Liver (tissue), 8 donors: ENCODE measurements at regions not wholly inside any gene's neighbourhood (a gene's known extent, or its start where the extent isn't known, plus 50 kb on each side); places are given as distances from the start of the nearest gene placed in this dataset.

Experiments used
- DNase-seq: peaks from one replicate; pipeline ENCODE4 v3.0.0-alpha.2; 2017; ENCODE audit warnings: low spot score
- H3K27ac ChIP-seq, 2 donors: one replicate each; pipeline ENCODE4 v1.7.0; 2013; ENCODE audit warnings: inconsistent platforms in 2 of 2, low read length in 2 of 2, control low read depth in 1 of 2, low read depth in 1 of 2, mild to moderate bottlenecking in 1 of 2
- H3K27me3 ChIP-seq, 4 donors: one replicate each; pipeline versions ENCODE4 v1.6.1 to v1.7.0; 2013; ENCODE audit warnings: low read length in 3 of 4, inconsistent platforms in 1 of 4, mild to moderate bottlenecking in 1 of 4, moderate library complexity in 1 of 4; ENCODE audit not compliant: control insufficient read depth in 4 of 4, insufficient read depth in 4 of 4
- H3K36me3 ChIP-seq, 4 donors: one replicate each; pipeline versions ENCODE4 v1.6.1 to v1.7.0; 2013; ENCODE audit warnings: low read length in 3 of 4, mild to moderate bottlenecking in 3 of 4, low read depth in 1 of 4, moderate library complexity in 1 of 4; ENCODE audit not compliant: control insufficient read depth in 4 of 4, insufficient read depth in 3 of 4
- H3K4me1 ChIP-seq, 4 donors: one replicate each; pipeline versions ENCODE4 v1.6.1 to v1.7.0; 2013; ENCODE audit warnings: low read length in 3 of 4, mild to moderate bottlenecking in 3 of 4, moderate library complexity in 1 of 4; ENCODE audit not compliant: control insufficient read depth in 4 of 4, insufficient read depth in 4 of 4
- H3K4me3 ChIP-seq, 3 donors: one replicate each; pipeline versions ENCODE4 v1.6.1 to v1.7.0; 2013; ENCODE audit warnings: low read length in 3 of 3, control low read depth in 1 of 3, low read depth in 1 of 3, mild to moderate bottlenecking in 1 of 3
- H3K9ac ChIP-seq, 2 donors: one replicate each; pipeline ENCODE4 v1.7.0; 2013; ENCODE audit warnings: low read length in 2 of 2, mild to moderate bottlenecking in 2 of 2, moderate library complexity in 2 of 2, control low read depth in 1 of 2, low read depth in 1 of 2
- H3K9me3 ChIP-seq, 4 donors: one replicate each; pipeline versions ENCODE4 v1.6.1 to v1.7.0; 2013; ENCODE audit warnings: low read length in 3 of 4; ENCODE audit not compliant: control insufficient read depth in 4 of 4
- CTCF ChIP-seq: fragments of 150-350 bp; IDR thresholded peaks from 2 replicates; pipeline ENCODE4 v1.5.1; 2017; ENCODE audit warnings: improper control_type of control experiment, low read depth, low read length; ENCODE audit not compliant: missing input control
- EGR1 ChIP-seq, 2 donors: IDR thresholded peaks; 2 replicates each; pipeline ENCODE4 v1.6.1; 2016 to 2018; ENCODE audit warnings: antibody characterized with exemption in 2 of 2, low read depth in 2 of 2
- FOXA1 ChIP-seq: IDR thresholded peaks from 2 replicates; pipeline ENCODE4 v1.6.1; 2016; ENCODE audit warnings: antibody characterized with exemption
- FOXA2 ChIP-seq: IDR thresholded peaks from 2 replicates; pipeline ENCODE4 v1.6.1; 2016; ENCODE audit warnings: antibody characterized with exemption
- GABPA ChIP-seq, 2 donors: IDR thresholded peaks in 1 of 2; conservative IDR thresholded peaks in 1 of 2; 2 replicates each; pipeline ENCODE4 v1.6.1; 2016; ENCODE audit warnings: antibody characterized with exemption in 2 of 2, mild to moderate bottlenecking in 1 of 2, moderate library complexity in 1 of 2
- HNF4A ChIP-seq, 2 donors: conservative IDR thresholded peaks; 2 replicates each; pipeline ENCODE4 v1.6.1; 2016; ENCODE audit warnings: antibody characterized with exemption in 2 of 2, mild to moderate bottlenecking in 2 of 2
- HNF4G ChIP-seq: IDR thresholded peaks from 2 replicates; pipeline ENCODE4 v1.6.1; 2016; ENCODE audit warnings: antibody characterized with exemption
- JUND ChIP-seq, 2 donors: IDR thresholded peaks; 2 replicates each; pipeline ENCODE4 v1.6.1; 2016; ENCODE audit warnings: antibody characterized with exemption in 2 of 2
- MAX ChIP-seq: IDR thresholded peaks from 2 replicates; pipeline ENCODE4 v1.6.1; 2016; ENCODE audit warnings: antibody characterized with exemption
- NR2F2 ChIP-seq: IDR thresholded peaks from 2 replicates; pipeline ENCODE4 v1.6.1; 2016; ENCODE audit warnings: antibody characterized with exemption
- RAD21 ChIP-seq, 2 donors: IDR thresholded peaks; 2 replicates each; pipeline ENCODE4 v1.6.1; 2016; ENCODE audit warnings: antibody characterized with exemption in 2 of 2, mild to moderate bottlenecking in 2 of 2
- RXRA ChIP-seq, 2 donors: IDR thresholded peaks; 2 replicates each; pipeline ENCODE4 v1.6.1; 2017 to 2018; ENCODE audit warnings: antibody characterized with exemption in 2 of 2, mild to moderate bottlenecking in 1 of 2
- SP1 ChIP-seq: IDR thresholded peaks from 2 replicates; pipeline ENCODE4 v1.6.1; 2018; ENCODE audit warnings: antibody characterized with exemption, mild to moderate bottlenecking
- TAF1 ChIP-seq: conservative IDR thresholded peaks from 2 replicates; pipeline ENCODE4 v1.6.1; 2016; ENCODE audit warnings: antibody characterized with exemption, mild to moderate bottlenecking
- YY1 ChIP-seq: IDR thresholded peaks from 2 replicates; pipeline ENCODE4 v1.6.1; 2016; ENCODE audit warnings: antibody characterized with exemption, mild to moderate bottlenecking
- ZBTB33 ChIP-seq: IDR thresholded peaks from 2 replicates; pipeline ENCODE4 v1.6.1; 2016; ENCODE audit warnings: antibody characterized with exemption
- WGBS: extraction: QIAGEN DNeasy Blood & Tissue Kit; methylation state at CpG from one replicate; pipeline ENCODE4 v1.1.7; 2013; 5-methylcytosine and 5-hydroxymethylcytosine counted together
- TF ChIP-seq, protein P1 (sequence below): IDR thresholded peaks from 2 replicates; pipeline ENCODE4 v1.6.1; 2016; ENCODE audit warnings: antibody characterized with exemption
- TF ChIP-seq, protein P2 (sequence below): IDR thresholded peaks from 2 replicates; pipeline ENCODE4 v1.6.1; 2016; ENCODE audit warnings: antibody characterized with exemption, mild to moderate bottlenecking
- donor health status: healthy.
- donor health status: healthy.
- donor health status: healthy.
- donor health status: healthy.
- donor health status: healthy.

- TF ChIP-seq RAD21 (IDR thresholded peaks at IDR 0.05) (no peak), JUND (IDR thresholded peaks at IDR 0.05) (no peak)
Measured at GRCh38 chr15:75148280-75148679, 53.4 kb upstream of the C15orf39 start (continued).

- Histone ChIP-seq H3K36me3 (no peaks in the 10 kb centered on the region), H3K4me3 (no peak overlapping the region), H3K4me1 (no peaks in the 10 kb centered on the region), H3K27me3 (no peaks in the 10 kb centered on the region), H3K9me3 (peaks cover 0 to 2% (median 0%) of the 10 kb centered on the region in 4 donors), H3K27ac (no peak overlapping the region), H3K9ac (no peak overlapping the region)
- no peak for TF ChIP-seq JUND (IDR thresholded peaks at IDR 0.05)
- TF ChIP-seq FOXA1 = no peak
- no peak for TF ChIP-seq EGR1 (IDR thresholded peaks at IDR 0.05; ENCODE audit: low read depth in 2 of 2)
- no peak for TF ChIP-seq ZBTB33
- no peak for TF ChIP-seq RXRA (IDR thresholded peaks at IDR 0.05)
- TF ChIP-seq SP1 = no peak
- TF ChIP-seq NR2F2 = no peak
- no peak for TF ChIP-seq CTCF
- TF ChIP-seq FOXA2 = no peak
- TF ChIP-seq GABPA (IDR thresholded peaks at IDR 0.05 in 1 of 2, conservative IDR thresholded peaks at IDR 0.05 in 1 of 2) = no peak
- no peak for TF ChIP-seq MAX
- no peak for TF ChIP-seq RAD21 (IDR thresholded peaks at IDR 0.05)
- TF ChIP-seq HNF4G = no peak
- TF ChIP-seq YY1 = no peak
- TF ChIP-seq TAF1 = no peak
- TF ChIP-seq HNF4A (conservative IDR thresholded peaks at IDR 0.05) = no peak
- TF ChIP-seq, protein P1, sequence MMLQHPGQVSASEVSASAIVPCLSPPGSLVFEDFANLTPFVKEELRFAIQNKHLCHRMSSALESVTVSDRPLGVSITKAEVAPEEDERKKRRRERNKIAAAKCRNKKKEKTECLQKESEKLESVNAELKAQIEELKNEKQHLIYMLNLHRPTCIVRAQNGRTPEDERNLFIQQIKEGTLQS = no peak
- TF ChIP-seq, protein P2, sequence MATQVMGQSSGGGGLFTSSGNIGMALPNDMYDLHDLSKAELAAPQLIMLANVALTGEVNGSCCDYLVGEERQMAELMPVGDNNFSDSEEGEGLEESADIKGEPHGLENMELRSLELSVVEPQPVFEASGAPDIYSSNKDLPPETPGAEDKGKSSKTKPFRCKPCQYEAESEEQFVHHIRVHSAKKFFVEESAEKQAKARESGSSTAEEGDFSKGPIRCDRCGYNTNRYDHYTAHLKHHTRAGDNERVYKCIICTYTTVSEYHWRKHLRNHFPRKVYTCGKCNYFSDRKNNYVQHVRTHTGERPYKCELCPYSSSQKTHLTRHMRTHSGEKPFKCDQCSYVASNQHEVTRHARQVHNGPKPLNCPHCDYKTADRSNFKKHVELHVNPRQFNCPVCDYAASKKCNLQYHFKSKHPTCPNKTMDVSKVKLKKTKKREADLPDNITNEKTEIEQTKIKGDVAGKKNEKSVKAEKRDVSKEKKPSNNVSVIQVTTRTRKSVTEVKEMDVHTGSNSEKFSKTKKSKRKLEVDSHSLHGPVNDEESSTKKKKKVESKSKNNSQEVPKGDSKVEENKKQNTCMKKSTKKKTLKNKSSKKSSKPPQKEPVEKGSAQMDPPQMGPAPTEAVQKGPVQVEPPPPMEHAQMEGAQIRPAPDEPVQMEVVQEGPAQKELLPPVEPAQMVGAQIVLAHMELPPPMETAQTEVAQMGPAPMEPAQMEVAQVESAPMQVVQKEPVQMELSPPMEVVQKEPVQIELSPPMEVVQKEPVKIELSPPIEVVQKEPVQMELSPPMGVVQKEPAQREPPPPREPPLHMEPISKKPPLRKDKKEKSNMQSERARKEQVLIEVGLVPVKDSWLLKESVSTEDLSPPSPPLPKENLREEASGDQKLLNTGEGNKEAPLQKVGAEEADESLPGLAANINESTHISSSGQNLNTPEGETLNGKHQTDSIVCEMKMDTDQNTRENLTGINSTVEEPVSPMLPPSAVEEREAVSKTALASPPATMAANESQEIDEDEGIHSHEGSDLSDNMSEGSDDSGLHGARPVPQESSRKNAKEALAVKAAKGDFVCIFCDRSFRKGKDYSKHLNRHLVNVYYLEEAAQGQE = no peak
- 87% methylated on average over 4 of the region's 4 CpGs for WGBS
- no peak for DNase-seq
Measured at GRCh38 chr15:75149867-75150709, 51.6 kb upstream of the C15orf39 start.
